ENCODE measurements at regions not wholly inside any gene's neighbourhood (a gene's known extent, or its start where the extent isn't known, plus 50 kb on each side); places are given as distances from the start of the nearest gene placed in this dataset.

- TF ChIP-seq CTCF (IDR thresholded peaks at IDR 0.05): no peak
- no peak for TF ChIP-seq POLR2A (IDR thresholded peaks at IDR 0.05)
Measured at GRCh38 chr5:6286404-6286803, 91.9 kb downstream of the MED10 start.

Measured in gastroesophageal sphincter (tissue), 3 donors.